ENCODE measurements at regions not wholly inside any gene's neighbourhood (a gene's known extent, or its start where the extent isn't known, plus 50 kb on each side); places are given as distances from the start of the nearest gene placed in this dataset.

DNA sequence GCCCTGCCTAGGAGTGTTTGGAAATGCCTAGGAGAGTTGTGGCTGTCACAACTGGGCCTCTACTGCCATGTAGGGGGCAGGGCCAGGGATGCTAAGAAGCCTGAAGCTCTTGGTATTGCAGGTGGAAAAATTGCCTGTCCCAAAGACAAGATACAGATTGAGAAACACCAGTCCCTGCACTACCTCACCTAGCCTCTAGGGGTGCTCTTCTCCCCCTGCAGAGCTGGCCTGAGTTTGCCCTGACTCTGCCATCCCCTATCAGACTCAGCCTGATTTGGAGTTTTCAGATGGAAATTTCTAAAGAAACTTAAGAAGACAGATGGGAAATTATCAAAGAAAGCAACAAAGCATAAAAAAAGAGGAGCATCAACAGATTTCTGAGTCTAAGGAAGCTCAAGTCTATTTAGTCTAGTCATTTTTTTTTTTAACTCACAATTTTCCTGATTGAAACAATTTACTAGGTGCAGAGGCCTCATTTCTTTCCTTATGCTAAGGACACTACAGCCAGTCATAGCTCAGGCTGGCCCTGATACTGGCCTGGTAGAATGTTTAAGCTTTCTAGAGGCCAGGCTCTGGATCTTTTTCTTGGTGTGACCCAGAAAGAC, 61.4 kb upstream of the LRRN2 start:
- TF ChIP-seq, protein P1, sequence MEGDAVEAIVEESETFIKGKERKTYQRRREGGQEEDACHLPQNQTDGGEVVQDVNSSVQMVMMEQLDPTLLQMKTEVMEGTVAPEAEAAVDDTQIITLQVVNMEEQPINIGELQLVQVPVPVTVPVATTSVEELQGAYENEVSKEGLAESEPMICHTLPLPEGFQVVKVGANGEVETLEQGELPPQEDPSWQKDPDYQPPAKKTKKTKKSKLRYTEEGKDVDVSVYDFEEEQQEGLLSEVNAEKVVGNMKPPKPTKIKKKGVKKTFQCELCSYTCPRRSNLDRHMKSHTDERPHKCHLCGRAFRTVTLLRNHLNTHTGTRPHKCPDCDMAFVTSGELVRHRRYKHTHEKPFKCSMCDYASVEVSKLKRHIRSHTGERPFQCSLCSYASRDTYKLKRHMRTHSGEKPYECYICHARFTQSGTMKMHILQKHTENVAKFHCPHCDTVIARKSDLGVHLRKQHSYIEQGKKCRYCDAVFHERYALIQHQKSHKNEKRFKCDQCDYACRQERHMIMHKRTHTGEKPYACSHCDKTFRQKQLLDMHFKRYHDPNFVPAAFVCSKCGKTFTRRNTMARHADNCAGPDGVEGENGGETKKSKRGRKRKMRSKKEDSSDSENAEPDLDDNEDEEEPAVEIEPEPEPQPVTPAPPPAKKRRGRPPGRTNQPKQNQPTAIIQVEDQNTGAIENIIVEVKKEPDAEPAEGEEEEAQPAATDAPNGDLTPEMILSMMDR (IDR thresholded peaks at IDR 0.05; ENCODE audit: insufficient read depth, low read length): peak; percentile 99
- DNase-seq (ENCODE audit: low read depth): peak; percentile 56
- H3K4me3 ChIP-seq (ENCODE audit: low read depth, low read length): no peak overlapping the region

DNA sequence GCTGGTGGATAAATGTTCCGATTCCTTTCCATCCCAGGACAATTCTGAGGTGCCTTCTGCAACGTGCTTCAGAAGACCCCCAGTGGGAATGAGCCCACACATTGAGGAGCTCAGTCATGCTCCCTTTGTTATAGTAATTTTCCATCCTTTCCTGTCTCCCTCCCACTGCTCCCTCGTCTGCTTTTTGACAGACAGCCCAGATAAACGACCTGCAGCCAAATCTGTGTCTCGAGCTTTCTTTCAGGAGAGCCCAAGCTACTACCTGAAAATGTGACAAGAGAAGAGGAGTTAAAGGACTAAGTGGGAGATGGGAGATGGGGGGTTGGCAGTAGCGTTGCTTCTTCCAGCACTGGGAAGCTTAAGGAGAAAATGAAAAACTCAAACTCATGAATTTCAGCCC, 65.9 kb upstream of the LRRN2 start:
- DNase-seq (ENCODE audit: low read depth): no peak
- TF ChIP-seq, protein P1 (IDR thresholded peaks at IDR 0.05; ENCODE audit: insufficient read depth, low read length): no peak
- H3K4me3 ChIP-seq (ENCODE audit: low read depth, low read length): no peak overlapping the region

DNA sequence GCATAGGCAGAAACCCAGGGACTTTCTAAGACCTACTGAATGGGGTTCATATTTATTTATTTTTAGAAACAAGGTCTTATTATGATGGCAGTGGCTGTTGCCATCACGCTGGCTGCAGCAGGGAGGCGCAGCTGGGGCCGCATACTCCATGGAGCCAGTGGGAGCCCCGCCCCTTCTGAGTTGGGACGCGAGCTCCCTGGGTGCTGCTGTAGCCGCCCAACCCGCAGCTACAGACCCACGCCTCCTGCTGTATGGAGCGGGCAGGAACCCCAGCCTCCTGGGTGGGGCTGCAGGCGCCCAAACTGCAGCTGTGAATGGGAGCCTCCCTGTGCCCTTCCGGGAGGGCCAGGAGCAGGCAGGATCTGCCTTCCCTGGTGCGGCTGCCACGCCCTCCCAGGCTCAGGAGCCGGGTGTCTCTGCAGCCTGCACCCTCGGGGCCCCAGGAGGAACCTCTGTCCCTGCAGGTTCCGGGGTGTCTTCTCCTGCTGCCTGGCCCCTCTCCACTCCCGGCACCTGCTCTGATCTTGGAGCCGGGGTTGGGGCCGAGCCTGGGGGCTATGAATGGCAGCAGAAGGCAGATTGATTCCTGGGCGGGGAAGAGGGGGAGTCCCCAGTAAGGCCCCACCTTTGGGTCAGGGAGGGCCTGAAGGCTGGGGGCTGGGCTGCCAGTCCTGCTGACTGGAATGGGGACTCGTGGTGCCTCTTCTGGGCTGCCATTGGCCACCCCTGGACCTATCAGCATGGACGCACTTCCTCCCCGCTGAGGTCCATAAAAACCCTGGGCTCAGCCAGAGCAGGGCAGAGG, 66.5 kb upstream of the LRRN2 start:
- H3K4me3 ChIP-seq (ENCODE audit: low read depth, low read length): no peak overlapping the region
- no peak for DNase-seq (ENCODE audit: low read depth)
- TF ChIP-seq, protein P1 (IDR thresholded peaks at IDR 0.05; ENCODE audit: insufficient read depth, low read length): no peak

DNA sequence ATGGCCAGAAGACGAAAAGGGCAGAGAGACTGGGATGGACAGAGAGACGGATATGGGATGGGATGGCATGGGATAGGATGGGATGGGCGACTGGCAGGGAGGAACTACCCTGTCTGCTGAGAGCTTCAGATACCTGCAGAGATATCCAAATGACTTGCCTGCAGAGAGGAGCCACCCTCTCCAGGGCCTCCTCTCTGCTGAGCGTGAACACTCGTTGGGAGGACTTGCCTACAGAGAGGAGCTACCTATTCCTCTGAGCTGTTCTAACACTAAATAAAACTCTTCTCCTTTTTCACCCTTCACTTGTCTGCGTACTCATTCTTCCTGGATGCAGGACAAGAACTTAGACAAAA, 67.1 kb upstream of the LRRN2 start:
- no peak overlapping the region for H3K4me3 ChIP-seq (ENCODE audit: low read depth, low read length)
- no peak for DNase-seq (ENCODE audit: low read depth)
- TF ChIP-seq, protein P1 (IDR thresholded peaks at IDR 0.05; ENCODE audit: insufficient read depth, low read length): no peak

DNA sequence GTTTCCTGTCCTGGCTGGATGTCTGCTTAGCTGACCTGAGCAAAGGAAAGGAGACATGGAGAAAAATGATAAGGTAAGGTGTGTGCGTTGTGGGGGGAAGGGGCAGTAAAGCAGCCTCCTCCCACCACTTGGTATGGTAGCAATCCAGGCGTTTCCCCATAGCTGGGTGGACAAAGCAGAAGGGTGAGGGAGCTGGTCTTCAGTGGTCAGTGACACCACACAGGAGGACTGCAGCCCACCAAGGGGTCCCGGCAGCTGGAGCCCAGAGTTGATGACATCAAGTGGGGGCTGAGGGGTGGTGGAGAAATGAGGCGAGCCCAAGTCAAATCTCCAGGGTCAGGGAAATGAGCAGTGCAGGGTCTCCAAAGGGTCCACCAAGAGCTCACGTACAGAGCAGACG, 69.3 kb upstream of the LRRN2 start:
- DNase-seq (ENCODE audit: low read depth): no peak
- TF ChIP-seq, protein P1 (IDR thresholded peaks at IDR 0.05; ENCODE audit: insufficient read depth, low read length): no peak
- no peak overlapping the region for H3K4me3 ChIP-seq (ENCODE audit: low read depth, low read length)

DNA sequence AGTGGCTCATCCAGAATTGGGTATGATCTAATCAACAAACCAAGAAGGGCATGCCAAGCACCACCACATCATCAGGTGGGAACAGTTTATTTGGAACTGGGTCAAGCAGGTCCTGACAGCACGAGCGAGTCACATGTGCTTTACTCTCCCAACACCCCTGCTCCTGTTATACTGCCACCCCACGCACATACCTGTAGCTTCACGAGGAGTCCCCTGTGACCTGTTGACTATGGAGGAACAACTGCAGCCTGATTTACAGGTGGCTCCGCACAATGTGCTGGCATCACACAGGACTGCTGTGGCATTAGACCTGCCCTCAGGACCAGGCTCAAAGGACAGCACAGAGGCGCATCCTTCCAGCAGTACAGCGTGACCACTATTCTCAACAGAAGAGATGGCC, 70.8 kb upstream of the LRRN2 start:
- no peak overlapping the region for H3K4me3 ChIP-seq (ENCODE audit: low read depth, low read length)
- TF ChIP-seq, protein P1 (IDR thresholded peaks at IDR 0.05; ENCODE audit: insufficient read depth, low read length): no peak
- no peak for DNase-seq (ENCODE audit: low read depth)
